GM19328 (cell line): ENCODE measurements at regions not wholly inside any gene's neighbourhood (a gene's known extent, or its start where the extent isn't known, plus 50 kb on each side); places are given as distances from the start of the nearest gene placed in this dataset.
"Not testable (repeated sequence)": the region's sequence is repeated elsewhere in the genome, so short reads cannot be mapped to it uniquely, and the experiment has no call there.

Experiments used
- ATAC-seq: cut with Tn5 transposase; IDR thresholded peaks from one replicate; pipeline ENCODE4 v1.9.1; 2021; ENCODE audit warnings: mild to moderate bottlenecking, moderate library complexity; ENCODE audit not compliant: unreplicated experiment

DNA sequence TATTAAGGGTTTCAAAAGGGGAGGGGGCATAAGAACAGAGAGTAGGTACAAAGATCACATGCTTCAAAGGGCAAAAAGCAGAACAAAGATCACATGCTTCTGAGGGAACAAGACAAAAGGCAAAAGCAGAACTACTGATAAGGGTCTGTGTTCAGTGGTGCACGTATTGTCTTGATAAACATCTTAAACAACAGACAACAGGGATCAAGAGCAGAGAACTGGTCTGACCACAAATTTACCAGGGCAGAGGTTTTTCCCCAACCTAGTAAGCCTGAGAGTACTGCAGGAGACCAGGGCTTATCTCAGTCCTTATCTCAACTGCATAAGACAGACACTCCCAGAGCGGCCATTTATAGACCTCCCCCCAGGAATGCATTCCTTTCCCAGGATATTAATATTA, 900.2 kb upstream of the PRKX start:
- not testable (repeated sequence) for ATAC-seq

DNA sequence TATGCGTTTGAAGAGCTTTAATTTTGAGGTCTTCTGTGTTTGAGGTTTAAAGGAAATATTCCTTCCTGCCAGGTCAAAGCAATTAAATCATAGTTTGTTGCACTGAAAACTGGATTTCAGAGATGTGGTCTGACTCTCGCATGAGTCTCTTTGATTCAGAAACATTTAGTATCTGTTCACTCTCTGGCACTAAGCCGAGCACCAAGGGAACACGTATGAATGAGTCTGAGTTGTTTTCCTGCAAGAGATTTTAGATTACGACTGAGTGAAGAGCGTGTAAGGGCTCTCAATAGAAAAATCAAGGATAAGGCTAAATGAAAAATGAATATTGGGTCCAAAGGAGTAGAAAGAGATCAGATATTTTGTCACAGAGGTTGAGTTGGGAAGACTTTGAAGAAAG, 875.4 kb upstream of the PRKX start:
- no peak for ATAC-seq

DNA sequence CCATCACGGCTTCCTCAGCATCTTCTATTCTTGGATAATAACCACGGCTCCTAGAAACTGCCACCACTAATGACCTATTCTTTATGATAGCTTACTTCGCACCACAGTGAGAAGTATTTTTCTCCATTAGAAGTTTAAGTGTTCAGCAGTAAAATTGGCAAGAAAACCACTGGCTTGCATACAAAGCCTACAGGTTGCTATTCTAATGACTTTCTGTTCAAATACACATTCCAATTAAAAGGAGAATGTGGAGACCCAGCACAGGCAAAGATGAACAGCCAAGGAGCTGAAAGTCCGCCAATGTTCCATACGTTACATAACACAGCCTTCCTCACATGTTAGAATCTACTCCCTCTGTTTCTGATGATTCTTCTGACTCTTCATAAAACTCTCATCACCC, 875.0 kb upstream of the PRKX start:
- no peak for ATAC-seq

DNA sequence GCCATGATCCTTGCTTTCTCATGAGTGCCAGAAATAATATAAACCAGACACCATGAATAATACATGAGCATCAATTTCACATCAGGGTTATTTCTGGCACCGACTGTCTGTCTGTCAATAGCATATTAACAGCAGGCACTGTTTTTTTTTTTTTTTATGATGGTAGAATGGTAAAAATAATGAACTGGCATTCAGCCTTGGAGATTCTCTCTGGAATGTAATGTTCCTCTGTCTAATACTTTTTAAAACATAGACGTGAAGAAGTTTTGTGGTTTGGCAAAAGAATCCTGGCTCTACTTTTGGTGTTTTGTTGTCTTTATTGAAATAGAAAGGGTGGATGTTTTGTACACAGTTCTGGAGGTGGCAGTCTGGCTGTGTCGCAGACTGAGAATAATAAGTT, 874.6 kb upstream of the PRKX start:
- no peak for ATAC-seq

DNA sequence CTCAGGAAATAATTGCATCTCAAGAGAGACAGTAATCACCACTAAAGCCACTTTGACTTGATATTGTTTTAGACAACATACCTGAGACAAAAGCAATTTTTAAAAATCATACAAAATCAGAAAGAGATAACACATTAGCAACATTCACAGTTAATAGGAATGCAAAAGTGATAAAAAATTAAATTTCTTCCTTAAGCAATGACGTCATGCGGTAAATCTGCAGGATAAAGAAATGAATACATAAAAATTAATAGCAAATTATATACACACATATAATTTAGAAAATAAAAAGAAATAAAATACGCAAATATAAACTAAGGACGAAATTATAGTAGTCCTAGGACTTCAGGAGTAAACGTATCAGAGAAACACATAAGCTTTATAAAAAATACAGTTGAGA, 866.5 kb upstream of the PRKX start:
- ATAC-seq = no peak

DNA sequence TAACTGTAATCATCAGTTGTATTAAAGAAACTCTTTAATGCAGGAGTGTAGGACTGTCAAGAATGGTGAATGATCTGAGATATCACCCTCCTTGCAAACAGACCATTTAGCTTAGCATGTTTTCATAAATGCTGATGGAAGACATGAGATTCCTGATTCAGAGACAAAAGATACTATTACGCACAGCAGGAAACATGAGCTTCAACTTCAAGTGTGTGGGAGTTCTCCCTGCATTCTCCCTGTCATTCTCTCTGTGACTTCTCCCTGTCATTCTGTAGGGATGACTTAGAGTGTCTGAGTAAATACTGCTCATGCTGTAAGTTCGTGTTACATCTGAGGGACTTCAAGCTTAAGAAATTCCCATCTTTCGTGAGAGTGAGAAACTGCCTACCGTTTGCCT, 866.0 kb upstream of the PRKX start:
- ATAC-seq = no peak

DNA sequence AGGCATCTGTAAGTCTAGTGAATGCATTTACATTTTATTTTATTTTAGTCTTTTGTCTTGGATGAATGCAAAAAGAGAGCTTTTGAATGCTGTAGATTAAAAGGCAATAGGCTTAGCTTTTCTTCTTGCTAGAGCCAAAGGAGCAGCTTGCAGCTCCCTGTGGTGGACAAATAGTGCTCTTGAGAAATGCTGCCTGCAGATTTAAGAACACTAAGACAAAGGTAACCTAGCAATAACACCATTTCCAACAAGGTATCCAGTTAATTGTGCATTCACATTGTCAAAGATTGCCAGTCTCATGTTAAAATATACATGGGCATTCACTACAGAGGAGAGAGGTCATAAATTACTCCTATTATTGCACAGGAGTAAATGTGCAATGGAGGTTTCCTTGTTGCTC, 859.2 kb upstream of the PRKX start:
- ATAC-seq = no peak

DNA sequence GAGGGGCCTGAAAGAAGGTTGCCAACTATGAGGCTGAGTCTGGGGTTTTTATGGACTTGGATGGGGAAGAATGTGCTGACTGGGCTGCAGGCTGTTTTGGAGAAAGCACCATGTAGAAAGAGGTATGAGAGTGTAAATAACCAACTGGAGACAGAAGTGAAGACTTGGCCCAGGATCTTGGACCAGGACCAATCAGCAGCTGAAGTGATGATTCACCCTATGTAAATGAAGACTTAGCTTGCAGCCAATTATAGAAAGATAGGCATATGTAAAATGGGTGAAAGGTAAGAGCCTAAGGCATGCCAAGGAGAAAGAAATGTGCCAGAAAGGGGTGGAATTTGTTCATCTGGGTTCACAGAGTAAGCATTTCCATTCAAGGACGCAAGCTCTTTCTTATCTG, 856.7 kb upstream of the PRKX start:
- no peak for ATAC-seq

DNA sequence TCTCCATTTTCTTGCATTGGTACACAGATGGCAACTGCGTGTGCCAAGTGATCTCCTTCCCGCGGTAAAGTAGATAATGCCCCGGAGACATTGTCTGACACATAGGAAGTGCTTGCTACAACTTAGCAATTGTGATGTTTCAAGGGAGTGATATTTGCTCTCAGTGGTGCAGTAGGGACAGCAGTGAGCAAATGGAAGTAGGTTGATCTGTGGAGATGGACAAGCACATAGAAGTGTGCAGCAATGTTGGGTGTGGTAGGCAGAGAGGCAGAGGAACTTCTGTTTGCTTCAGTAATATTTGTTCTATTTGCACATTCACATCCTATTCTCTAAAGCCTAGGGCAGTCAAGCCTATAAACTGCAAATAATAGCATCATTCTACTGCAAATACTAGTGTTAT, 846.7 kb upstream of the PRKX start:
- ATAC-seq = no peak

DNA sequence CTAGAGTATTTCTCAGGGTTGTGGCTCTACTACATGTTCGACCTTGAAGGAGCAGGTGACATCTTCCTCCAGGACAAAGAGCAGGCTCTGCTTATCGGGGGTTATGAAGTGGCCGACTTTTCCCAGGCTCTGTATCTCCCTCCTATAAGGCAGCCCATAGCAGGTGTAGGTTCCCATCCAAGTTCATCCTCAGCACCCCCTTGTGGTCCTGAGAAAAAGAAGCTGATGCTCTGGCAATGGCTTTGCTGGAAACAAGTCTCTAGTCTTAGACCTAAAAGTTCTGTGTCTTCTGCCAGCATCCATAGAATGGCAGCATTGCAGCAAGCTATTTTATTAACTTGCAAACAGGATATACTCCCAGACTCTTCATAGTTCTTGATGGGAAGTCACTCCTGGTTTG, 836.6 kb upstream of the PRKX start:
- ATAC-seq = no peak

DNA sequence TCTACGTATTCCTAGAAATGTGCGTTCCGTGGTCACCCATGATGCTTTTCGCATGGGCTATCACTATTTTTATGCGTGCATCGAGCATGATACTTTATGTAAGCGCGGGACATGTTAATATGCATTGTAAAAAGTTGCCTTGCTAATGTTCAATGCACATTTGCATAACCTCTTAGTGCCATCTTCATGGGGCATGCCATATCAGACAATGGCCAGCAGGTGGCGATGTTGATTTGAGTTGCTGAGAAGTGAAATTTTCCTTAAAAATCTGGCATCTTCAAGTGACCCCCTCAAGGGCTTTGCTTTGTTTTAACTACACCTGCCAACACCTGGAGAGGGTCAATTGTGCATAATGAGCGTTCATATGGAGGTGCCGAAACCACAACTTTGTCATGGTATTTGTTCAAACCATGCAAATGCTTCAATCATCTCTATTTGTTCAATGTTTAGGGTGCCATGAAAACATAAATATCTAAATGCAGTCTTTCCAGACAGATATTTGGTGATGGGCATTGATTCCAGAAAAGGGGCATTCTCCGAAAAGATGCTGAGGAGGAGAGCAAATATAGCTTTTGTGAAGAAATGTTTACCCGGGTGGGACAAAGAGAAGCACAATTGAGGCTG, 833.9 kb upstream of the PRKX start:
- ATAC-seq = no peak

DNA sequence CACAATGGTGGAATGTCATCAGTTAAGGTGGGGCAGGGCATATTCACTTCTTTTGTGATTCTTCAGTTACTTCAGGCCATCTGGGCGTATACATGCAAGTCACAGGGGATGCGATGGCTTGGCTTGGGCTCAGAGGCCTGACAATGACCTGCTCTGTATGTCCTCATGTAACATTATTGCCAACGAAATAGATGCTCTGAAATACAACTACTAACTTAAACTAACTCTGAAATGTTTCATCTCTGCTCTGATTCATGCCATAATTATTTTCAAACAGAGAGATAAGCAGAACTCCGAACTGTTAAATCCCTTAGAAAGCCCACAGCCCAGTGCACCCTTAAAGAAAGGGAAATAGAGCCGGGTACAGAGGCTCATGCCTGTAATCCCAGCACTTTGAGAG, 832.7 kb upstream of the PRKX start:
- not testable (repeated sequence) for ATAC-seq

DNA sequence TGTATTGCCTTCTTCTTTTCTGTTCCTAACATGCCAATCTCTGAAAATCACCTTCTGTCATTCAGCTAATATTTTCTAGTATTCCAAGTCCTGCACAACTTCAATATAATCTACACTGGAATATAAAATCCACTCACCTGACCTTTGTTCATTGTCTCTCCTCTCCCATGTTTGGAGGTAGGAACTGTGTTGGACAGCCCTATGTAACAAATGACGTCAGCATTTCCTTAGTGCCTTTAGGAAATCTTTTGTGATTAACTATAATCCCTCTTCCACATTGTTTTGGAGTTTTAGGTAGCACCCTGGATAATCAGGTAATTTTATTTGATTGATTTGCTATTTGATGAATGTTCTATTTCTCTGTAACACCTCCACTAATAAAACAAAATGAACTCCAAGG, 814.8 kb upstream of the PRKX start:
- no peak for ATAC-seq

DNA sequence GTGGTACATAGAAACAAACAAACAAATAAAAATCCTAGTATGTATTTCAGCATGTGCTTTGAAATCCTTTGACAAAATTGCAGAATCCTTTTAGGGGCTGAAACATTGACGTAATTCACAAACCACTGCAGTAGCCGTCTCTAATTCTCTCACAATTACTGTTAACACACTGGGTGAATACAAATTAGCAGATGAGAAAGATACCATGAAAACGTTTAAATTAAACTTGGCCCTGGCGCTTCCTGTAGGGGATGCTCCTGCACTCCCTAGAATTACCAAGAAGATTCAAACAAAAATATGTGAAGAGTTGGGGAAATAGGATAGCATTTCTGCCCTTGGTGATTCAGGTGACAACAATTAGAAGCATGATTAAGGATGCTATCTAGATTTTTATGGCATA, 772.5 kb upstream of the PRKX start:
- ATAC-seq = no peak

DNA sequence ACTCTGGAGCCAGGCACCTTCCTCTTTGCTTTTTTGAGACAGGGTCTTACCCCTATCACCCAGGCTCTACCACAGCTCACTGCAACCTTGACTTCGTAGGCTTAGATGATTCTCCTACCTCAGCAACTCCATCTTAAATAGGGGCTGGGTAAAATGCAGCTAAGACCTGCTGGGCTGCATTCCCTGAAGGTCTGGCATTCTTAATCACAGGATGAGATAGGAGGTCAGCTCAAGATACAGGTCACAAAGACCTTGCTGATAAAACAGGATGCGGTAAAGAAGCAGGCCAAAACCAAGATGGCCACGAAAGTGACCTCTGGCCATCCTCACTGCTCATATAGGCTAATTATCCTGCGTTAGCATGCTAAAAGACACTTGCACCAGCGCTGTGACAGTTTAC, 770.8 kb upstream of the PRKX start:
- no peak for ATAC-seq

DNA sequence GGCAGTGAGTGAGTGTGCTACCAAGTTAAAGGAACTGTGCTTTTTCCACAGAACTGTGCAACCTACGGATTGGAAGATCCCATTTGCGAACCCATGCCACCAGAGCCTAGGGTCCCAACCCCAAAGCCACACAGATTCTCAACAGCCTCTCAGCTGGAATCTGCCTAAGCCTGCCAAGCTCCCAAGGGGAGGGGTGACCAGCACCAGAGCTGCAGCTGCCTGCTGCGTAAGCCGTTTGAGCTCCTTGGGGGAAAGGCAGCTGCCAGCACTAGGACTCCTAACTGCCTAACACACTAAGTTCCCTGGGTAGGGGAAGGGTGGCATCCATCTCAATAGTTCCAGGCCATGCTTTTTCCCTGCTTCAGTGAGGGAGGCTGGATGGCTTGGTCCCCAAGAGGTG, 738.1 kb upstream of the PRKX start:
- ATAC-seq = no peak

DNA sequence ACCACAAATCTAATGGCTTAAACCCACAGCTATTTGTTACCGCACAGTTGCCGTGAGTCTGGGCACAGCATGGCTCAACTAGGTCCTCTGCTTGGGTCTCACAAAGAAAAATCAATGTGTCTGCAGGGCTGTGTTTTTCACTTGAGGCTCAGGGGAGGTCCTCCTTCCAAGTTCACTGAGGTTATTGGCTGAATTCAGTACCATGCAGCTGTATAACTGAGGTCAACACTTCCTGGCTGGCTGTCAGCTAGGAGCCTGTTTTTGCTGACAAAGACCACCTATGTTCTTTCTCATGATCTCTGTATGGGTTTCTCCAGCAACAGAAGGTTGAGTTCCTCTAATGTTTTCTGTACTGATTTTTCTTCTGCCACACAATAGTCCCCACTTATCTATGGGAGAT, 736.7 kb upstream of the PRKX start:
- no peak for ATAC-seq

DNA sequence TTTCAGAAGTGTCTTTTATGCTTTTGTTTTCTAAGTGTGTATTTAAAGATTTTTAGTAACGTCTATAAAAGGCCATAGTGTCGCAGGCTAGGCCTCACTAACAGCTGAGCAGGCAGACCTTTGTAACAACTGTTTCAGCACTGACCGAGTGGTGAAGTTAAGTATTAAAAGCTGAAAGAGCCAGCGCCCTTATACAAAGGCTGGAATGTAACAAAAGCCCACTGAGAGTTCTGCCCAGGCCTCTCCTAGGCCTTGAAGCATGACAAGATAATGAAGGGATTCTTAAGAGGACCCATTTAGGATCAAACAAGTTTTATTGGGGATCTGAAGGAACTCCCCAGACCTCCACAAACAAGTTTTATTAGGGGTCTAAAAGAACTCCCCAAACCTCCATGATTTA, 722.5 kb upstream of the PRKX start:
- ATAC-seq = no peak

DNA sequence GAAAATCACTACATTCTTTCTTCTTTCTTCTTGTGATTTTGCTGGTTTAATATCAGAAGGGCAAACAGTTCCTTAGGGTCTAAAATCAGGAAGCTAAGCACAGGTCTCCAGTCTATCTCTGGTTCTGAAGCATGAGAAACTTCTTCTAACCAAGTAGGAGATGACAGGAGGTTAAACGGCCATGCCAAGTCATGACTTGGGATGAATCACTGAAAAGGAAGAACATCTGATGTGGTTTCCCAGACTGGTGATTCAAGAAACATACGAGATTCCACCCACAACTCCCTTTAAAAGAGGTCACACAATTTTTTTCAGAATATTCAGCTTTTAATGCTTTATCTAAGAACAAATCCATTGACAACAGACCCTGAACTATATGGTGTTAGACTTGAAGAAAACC, 684.0 kb upstream of the PRKX start:
- ATAC-seq = no peak

DNA sequence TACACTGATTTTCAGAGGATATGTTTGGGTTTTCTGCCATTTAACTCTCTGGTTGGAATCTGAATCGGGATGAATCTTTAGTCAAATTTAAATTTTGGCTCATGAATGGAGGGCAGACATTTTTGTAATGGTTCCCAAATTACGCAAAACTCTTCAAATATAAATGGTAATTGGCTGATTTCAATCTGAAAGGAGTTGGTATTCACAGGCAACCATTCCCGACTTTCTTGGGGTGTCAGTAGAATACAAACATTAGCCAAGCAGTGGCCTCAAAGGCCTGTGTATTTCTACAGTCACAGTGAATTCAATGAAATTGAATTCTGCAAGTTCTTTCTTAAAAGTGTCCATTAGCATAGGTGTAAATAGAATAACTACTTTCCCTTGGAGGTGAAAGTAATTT, 668.8 kb upstream of the PRKX start:
- ATAC-seq = no peak

DNA sequence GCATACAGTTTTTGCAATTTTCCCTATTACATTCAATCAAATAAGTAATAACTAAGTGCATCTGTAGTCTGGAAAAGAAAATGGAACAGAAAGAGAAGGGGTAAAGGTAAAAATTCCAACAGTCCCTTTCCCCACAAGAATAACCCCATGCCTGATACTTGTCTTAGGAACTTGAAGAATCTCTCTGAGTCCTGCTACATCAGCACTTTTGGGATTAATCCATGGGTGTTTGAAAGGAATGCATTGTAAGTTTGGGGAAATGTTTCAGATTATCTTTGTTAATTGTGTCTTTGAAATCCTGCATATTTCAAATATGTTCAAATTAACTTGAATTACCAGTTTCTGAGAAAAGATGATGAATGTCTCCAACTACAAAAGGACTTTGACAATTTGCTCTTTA, 667.3 kb upstream of the PRKX start:
- ATAC-seq = no peak

DNA sequence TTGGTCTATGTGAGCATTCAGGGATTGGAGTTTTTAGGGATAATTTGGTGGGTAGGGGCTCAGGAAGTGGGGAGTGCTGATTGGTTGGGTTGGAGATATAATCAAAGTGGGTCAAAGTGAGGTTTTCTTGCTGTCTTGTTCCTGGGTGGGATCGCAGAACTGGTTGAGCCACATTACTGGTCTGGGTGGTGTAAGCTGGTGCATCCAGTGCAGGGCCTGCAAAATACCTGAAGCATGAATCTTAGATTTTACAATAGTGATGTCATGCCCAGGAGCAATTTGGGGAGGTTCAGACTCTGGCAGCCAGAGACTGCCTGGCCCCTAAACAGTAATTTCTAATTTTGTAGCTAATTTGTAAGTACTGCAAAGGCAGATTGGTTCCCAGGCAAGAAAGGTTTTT, 665.6 kb upstream of the PRKX start:
- no peak for ATAC-seq

DNA sequence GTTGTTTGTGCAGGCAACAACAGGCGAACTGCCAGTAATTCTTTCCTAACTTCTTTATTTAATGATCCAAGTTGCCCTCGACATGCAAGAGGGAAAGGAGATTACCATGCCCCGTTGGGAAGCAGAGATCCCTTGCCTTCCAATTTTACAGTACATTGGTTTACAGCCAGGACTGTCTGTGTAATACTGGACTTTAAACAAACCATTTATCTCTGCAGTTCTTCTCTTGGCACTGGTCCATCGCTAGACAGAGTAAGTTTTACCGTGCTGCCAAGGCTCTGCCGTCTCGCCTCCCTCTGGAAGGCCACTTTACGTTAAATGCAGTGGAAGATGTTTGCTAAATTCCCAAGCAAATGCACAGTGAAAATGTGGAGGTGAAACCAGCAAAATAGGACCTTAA, 660.3 kb upstream of the PRKX start:
- no peak for ATAC-seq

DNA sequence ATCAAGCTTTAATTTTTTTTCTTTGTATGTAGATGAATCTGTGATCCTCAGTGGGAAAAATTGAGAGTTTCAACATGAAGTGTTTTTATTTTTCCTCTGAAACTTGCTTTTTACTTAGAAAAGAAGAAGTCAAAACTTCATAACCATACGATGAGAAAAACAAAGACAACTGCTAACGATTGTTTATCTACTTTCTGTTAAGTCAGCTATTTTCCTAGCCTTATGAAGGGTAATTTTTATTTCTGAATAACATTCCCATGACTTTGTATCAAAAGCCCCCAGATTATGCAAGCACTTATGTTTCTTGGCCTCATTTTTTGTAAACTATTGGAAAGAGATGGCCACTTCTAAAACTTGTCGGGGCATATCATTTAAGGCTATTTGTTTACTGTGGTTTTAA, 645.1 kb upstream of the PRKX start:
- no peak for ATAC-seq
